ENCODE measurements at regions not wholly inside any gene's neighbourhood (a gene's known extent, or its start where the extent isn't known, plus 50 kb on each side); places are given as distances from the start of the nearest gene placed in this dataset.

DNA sequence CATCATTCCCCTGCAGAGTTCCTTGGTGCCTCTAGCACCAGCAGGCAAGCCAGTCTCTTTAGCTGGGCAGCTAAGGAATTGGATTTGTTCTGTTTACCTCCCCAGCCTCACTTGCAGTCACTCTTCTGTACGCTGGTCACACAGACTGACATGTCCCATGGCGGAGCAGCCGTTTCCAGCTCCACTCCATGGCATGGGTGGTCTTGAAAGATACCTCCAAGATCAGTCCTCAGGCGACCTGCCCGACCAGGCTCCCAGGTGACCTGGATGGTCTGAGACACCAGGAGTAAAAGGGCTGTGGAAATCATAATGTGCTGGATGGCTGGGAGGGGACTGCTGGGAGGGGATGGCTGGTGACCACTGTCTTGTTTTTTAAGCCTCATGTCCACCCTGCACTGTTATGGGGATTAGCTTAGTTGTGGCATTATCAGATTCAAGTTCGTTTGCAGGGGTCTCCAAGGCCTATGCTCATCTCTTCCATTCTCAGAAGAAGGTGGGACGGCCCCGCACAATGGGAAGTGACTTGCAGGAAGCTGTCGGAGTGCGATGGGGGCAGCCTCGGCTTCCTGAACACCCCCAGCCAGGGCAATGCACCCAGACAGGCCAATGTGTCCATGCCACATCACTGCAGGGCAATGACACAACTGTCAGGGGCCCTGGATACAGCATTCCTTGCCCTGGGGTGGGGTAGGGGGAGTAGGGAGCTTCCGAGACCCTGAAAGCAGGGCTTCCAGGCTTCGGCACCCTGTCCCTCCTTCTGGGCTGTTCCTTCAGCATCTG, 156.1 kb upstream of the MYCN start:
- TF ChIP-seq TAF1 (IDR thresholded peaks at IDR 0.05; ENCODE audit: borderline replicate concordance, insufficient read depth, low read length) (no peak), POLR2AphosphoS5 (IDR thresholded peaks at IDR 0.05; ENCODE audit: low read depth, low read length) (no peak), SIN3A (IDR thresholded peaks at IDR 0.05; ENCODE audit: borderline replicate concordance, insufficient read depth, low read length) (no peak), FOXP2 (optimal IDR thresholded peaks at IDR 0.05; ENCODE audit: borderline replicate concordance, extremely low read depth, extremely low read length, insufficient read depth) (no peak)
- TF ChIP-seq, protein P1, sequence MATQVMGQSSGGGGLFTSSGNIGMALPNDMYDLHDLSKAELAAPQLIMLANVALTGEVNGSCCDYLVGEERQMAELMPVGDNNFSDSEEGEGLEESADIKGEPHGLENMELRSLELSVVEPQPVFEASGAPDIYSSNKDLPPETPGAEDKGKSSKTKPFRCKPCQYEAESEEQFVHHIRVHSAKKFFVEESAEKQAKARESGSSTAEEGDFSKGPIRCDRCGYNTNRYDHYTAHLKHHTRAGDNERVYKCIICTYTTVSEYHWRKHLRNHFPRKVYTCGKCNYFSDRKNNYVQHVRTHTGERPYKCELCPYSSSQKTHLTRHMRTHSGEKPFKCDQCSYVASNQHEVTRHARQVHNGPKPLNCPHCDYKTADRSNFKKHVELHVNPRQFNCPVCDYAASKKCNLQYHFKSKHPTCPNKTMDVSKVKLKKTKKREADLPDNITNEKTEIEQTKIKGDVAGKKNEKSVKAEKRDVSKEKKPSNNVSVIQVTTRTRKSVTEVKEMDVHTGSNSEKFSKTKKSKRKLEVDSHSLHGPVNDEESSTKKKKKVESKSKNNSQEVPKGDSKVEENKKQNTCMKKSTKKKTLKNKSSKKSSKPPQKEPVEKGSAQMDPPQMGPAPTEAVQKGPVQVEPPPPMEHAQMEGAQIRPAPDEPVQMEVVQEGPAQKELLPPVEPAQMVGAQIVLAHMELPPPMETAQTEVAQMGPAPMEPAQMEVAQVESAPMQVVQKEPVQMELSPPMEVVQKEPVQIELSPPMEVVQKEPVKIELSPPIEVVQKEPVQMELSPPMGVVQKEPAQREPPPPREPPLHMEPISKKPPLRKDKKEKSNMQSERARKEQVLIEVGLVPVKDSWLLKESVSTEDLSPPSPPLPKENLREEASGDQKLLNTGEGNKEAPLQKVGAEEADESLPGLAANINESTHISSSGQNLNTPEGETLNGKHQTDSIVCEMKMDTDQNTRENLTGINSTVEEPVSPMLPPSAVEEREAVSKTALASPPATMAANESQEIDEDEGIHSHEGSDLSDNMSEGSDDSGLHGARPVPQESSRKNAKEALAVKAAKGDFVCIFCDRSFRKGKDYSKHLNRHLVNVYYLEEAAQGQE (IDR thresholded peaks at IDR 0.05; ENCODE audit: insufficient read depth in 1 of 2, low read depth in 2 of 2, low read length in 2 of 2) = no peak

DNA sequence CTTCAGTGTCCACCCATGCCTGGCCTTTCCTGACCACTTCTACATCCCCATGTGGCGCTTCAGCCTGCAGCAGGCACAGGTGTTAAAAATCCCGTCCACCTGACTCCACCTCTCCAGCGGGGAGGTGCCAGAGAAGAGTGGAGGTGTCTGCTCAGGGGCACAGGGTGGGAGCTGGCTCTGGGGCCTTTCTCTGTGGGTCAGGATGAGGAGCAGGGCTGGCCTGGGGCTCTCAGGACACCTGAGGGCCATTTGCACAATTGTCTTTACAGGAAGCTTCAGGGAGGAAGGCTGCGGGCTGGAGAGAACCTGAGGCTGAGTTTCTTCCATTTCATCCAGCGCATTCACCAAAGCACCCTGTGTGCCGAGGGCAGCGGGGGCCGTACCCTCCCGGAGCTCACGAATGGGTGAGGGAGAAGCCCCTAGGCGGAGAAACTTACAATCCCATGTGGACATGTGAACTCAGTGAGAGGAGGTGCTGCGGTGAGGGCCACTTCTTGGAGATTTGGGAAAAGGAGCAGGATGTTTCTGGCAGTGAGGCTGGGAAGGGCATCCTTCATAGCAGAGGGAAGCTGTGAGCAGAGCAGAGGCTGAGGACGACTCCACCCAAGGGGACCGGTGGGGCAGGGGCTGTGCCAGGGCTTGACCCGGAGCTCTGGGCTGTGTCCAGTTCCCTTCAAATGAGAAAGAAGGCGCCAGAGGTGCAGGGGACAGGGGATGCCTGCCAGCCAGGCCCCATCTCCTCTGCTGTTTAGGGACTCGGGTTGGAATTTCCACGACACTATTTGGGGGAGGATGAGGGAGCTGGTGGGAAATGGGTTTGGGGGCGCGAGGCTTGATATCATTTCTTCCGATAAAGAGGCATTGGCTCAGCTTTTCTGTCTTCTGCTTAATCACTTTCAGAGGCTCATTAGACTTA, 155.2 kb upstream of the MYCN start:
- TF ChIP-seq FOXP2 (optimal IDR thresholded peaks at IDR 0.05; ENCODE audit: borderline replicate concordance, extremely low read depth, extremely low read length, insufficient read depth) = no peak
- no peak for TF ChIP-seq TAF1 (IDR thresholded peaks at IDR 0.05; ENCODE audit: borderline replicate concordance, insufficient read depth, low read length)
- TF ChIP-seq POLR2AphosphoS5 (IDR thresholded peaks at IDR 0.05; ENCODE audit: low read depth, low read length) = no peak
- TF ChIP-seq, protein P1 (IDR thresholded peaks at IDR 0.05; ENCODE audit: insufficient read depth in 1 of 2, low read depth in 2 of 2, low read length in 2 of 2) = no peak
- no peak for TF ChIP-seq SIN3A (IDR thresholded peaks at IDR 0.05; ENCODE audit: borderline replicate concordance, insufficient read depth, low read length)

DNA sequence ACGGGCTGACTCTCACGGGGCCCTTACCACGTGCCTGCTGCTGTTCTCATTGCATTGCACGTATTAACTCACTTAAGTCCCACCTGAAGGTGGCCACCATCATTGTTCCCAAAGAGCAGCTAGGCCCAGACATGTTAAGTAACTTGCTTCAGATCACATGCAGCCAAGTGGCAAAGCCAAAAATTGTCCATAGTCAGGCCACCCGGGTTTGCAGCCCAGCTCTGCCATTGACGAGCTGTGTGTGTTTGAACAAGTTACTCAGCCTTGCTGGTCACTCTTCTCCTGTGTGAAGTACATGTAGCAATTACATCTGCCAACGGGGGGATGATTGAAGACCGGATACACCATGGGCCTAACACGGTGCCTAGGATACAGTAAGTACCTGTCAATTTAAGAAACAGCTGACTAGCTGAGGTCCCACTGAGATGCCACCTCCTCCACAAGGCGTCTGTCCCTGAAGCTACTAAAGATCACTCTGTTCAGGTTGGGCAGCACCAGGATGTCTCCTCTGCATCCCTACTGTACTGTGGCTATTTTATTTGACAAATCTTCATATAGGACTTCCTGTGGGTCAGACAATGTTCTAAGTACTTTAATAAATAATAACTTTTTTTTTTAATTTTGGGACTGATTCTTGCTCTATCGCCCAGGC, 154.2 kb upstream of the MYCN start:
- TF ChIP-seq SIN3A (IDR thresholded peaks at IDR 0.05; ENCODE audit: borderline replicate concordance, insufficient read depth, low read length) (no peak), TAF1 (IDR thresholded peaks at IDR 0.05; ENCODE audit: borderline replicate concordance, insufficient read depth, low read length) (no peak)
- TF ChIP-seq, protein P1 (IDR thresholded peaks at IDR 0.05; ENCODE audit: insufficient read depth in 1 of 2, low read depth in 2 of 2, low read length in 2 of 2) = no peak

DNA sequence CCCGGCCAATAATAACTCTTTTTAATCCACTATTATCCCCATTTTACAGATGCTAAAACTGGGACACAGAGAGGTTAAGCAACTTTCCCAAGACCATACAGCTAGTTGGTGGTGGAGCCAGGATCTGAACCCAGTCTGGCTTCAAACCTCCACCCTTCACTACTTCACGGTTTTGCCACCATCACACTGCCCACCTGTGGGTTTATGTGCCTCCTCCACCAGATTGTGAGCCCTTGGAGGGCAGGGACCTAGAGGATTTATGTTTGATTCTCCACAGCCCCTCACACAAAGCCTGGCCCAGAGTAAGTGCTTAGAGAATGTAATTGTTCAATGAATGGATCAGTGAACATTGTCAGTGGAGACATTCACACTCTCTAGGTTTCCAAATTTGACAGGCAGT, 153.4 kb upstream of the MYCN start:
- TF ChIP-seq TAF1 (IDR thresholded peaks at IDR 0.05; ENCODE audit: borderline replicate concordance, insufficient read depth, low read length) (no peak), FOXP2 (optimal IDR thresholded peaks at IDR 0.05; ENCODE audit: borderline replicate concordance, extremely low read depth, extremely low read length, insufficient read depth) (no peak), POLR2AphosphoS5 (IDR thresholded peaks at IDR 0.05; ENCODE audit: low read depth, low read length) (no peak), SIN3A (IDR thresholded peaks at IDR 0.05; ENCODE audit: borderline replicate concordance, insufficient read depth, low read length) (no peak)
- TF ChIP-seq, protein P1 (IDR thresholded peaks at IDR 0.05; ENCODE audit: insufficient read depth in 1 of 2, low read depth in 2 of 2, low read length in 2 of 2) = no peak
